Small intestine (tissue), 7 donors: ENCODE measurements at regions not wholly inside any gene's neighbourhood (a gene's known extent, or its start where the extent isn't known, plus 50 kb on each side); places are given as distances from the start of the nearest gene placed in this dataset.
"Not testable (repeated sequence)": the region's sequence is repeated elsewhere in the genome, so short reads cannot be mapped to it uniquely, and the experiment has no call there.

ENCODE experiments used
- DNase-seq, 2 donors: peaks; one replicate each; pipeline versions ENCODE4 v3.0.0 to v3.0.0-alpha.2; 2013
- FAIRE-seq: peaks from 2 replicates; lab custom pipeline; 2012; peaks lifted over from hg19 to GRCh38; lab: Jason Lieb, UNC
- H3K27ac ChIP-seq, 3 donors: one replicate each; pipeline ENCODE4 v1.5.1; 2013; ENCODE audit warnings: low read length in 2 of 3, mild to moderate bottlenecking in 2 of 3, control low read depth in 1 of 3, inconsistent platforms in 1 of 3, low read depth in 1 of 3, moderate library complexity in 1 of 3
- H3K27me3 ChIP-seq, 3 donors: one replicate each; pipeline ENCODE4 v1.6.1; 2013; ENCODE audit warnings: low read length in 3 of 3, inconsistent platforms in 1 of 3; ENCODE audit not compliant: control insufficient read depth in 3 of 3, insufficient read depth in 3 of 3
- H3K36me3 ChIP-seq, 3 donors: one replicate each; pipeline ENCODE4 v1.6.1; 2013; ENCODE audit warnings: low read length in 3 of 3, inconsistent platforms in 1 of 3, low read depth in 1 of 3, mild to moderate bottlenecking in 1 of 3, moderate library complexity in 1 of 3; ENCODE audit not compliant: control insufficient read depth in 3 of 3, insufficient read depth in 2 of 3
- H3K4me1 ChIP-seq, 3 donors: one replicate each; pipeline ENCODE4 v1.6.1; 2013; ENCODE audit warnings: low read length in 2 of 3, inconsistent platforms in 1 of 3, low read depth in 1 of 3, mild to moderate bottlenecking in 1 of 3, moderate library complexity in 1 of 3; ENCODE audit not compliant: control insufficient read depth in 3 of 3, insufficient read depth in 2 of 3
- H3K4me3 ChIP-seq, 3 donors: one replicate each; pipeline ENCODE4 v1.5.1; 2013; ENCODE audit warnings: low read length in 3 of 3, control low read depth in 1 of 3, inconsistent platforms in 1 of 3, low read depth in 1 of 3, mild to moderate bottlenecking in 1 of 3, moderate library complexity in 1 of 3
- H3K9me3 ChIP-seq, 2 donors: one replicate each; pipeline ENCODE4 v1.6.1; 2013; ENCODE audit warnings: low read depth in 1 of 2, low read length in 1 of 2; ENCODE audit not compliant: control insufficient read depth in 2 of 2, insufficient read depth in 1 of 2
- WGBS, 3 donors: extraction: QIAGEN DNeasy Blood & Tissue Kit; methylation state at CpG; one replicate each; pipeline ENCODE4 v1.1.7; 2013; 5-methylcytosine and 5-hydroxymethylcytosine counted together
- donor health status: healthy with polysubstance abuse.
- donor health status: control.
- donor health status: control.
- donor health status: Bipolar disorder and iron deficiency.
- donor health status: healthy.

GRCh38 chr4:10775132-10775531 is 90.6 kb upstream of the CLNK start:
- not testable (repeated sequence) for H3K27ac ChIP-seq, H3K4me3 ChIP-seq, DNase-seq, H3K4me1 ChIP-seq, H3K9me3 ChIP-seq, H3K27me3 ChIP-seq, H3K36me3 ChIP-seq
- WGBS, 3 donors, result 97 to 100% (median 98%) methylated on average over 2 of the region's 4 CpGs
- FAIRE-seq, result peak; percentile 51

- no peaks in the 10 kb centered on the region for H3K27me3 ChIP-seq
- no peak for FAIRE-seq
- no peak overlapping the region for H3K27ac ChIP-seq
- no peaks in the 10 kb centered on the region for H3K4me1 ChIP-seq
- 68 to 87% (median 75%) methylated on average over 2 of the region's 2 CpGs for WGBS, 3 donors
- H3K9me3 ChIP-seq, result no peaks in the 10 kb centered on the region
- H3K36me3 ChIP-seq, result no peaks in the 10 kb centered on the region
- no peak overlapping the region for H3K4me3 ChIP-seq
- no peak for DNase-seq
These were observed 89.1 kb upstream of the CLNK start for GRCh38 chr4:10773656-10774055.

GRCh38 chr4:10773010-10773409 is 88.4 kb upstream of the CLNK start:
- Histone ChIP-seq H3K27me3 (no peaks in the 10 kb centered on the region), H3K27ac (no peak overlapping the region), H3K9me3 (no peaks in the 10 kb centered on the region), H3K4me3 (no peak overlapping the region), H3K36me3 (no peaks in the 10 kb centered on the region), H3K4me1 (no peaks in the 10 kb centered on the region)
- WGBS, 3 donors, result 31 to 39% (median 37%) methylated on average over 3 of the region's 3 CpGs
- DNase-seq (no peak), FAIRE-seq (no peak)

- DNase-seq (no peak), FAIRE-seq (no peak)
- 73 to 80% (median 78%) methylated on average over 3 of the region's 3 CpGs for WGBS, 3 donors
- Histone ChIP-seq H3K4me3 (no peak overlapping the region), H3K27me3 (peaks cover 0 to 2% (median 0%) of the 10 kb centered on the region in 3 donors), H3K9me3 (no peaks in the 10 kb centered on the region), H3K27ac (no peak overlapping the region), H3K4me1 (no peaks in the 10 kb centered on the region), H3K36me3 (no peaks in the 10 kb centered on the region)
These were observed 80.8 kb upstream of the CLNK start for GRCh38 chr4:10765386-10765785.

- H3K4me3 ChIP-seq, result no peak overlapping the region
- 62 to 82% (median 67%) methylated on average over 4 of the region's 4 CpGs for WGBS, 3 donors
- FAIRE-seq (no peak), DNase-seq (no peak)
- H3K36me3 ChIP-seq, result no peaks in the 10 kb centered on the region
- H3K27ac ChIP-seq, result no peak overlapping the region
- no peaks in the 10 kb centered on the region for H3K4me1 ChIP-seq
- H3K9me3 ChIP-seq, result no peaks in the 10 kb centered on the region
- H3K27me3 ChIP-seq, result peaks cover 0 to 2% (median 0%) of the 10 kb centered on the region in 3 donors
These were observed 78.0 kb upstream of the CLNK start for GRCh38 chr4:10762561-10762960.

- Histone ChIP-seq H3K27ac (no peak overlapping the region), H3K9me3 (no peaks in the 10 kb centered on the region), H3K36me3 (no peaks in the 10 kb centered on the region), H3K4me1 (no peaks in the 10 kb centered on the region), H3K4me3 (no peak overlapping the region), H3K27me3 (peaks cover 0 to 2% (median 0%) of the 10 kb centered on the region in 3 donors)
- FAIRE-seq (no peak), DNase-seq (no peak)
- 72 to 83% (median 78%) methylated on average over 1 of the region's 1 CpG for WGBS, 3 donors
These were observed 77.3 kb upstream of the CLNK start for GRCh38 chr4:10761903-10762302.

- DNase-seq (no peak), FAIRE-seq (no peak)
- no peaks in the 10 kb centered on the region for H3K36me3 ChIP-seq
- no peaks in the 10 kb centered on the region for H3K4me1 ChIP-seq
- no peak overlapping the region for H3K4me3 ChIP-seq
- peaks cover 0 to 2% (median 0%) of the 10 kb centered on the region in 3 donors for H3K27me3 ChIP-seq
- no peak overlapping the region for H3K27ac ChIP-seq
- H3K9me3 ChIP-seq, result no peaks in the 10 kb centered on the region
- WGBS, 3 donors, result 65 to 81% (median 66%) methylated on average over 3 of the region's 3 CpGs
These were observed 75.5 kb upstream of the CLNK start for GRCh38 chr4:10760086-10760485.

GRCh38 chr4:10758906-10759305 is 74.3 kb upstream of the CLNK start:
- Histone ChIP-seq H3K4me3 (no peak overlapping the region), H3K9me3 (no peaks in the 10 kb centered on the region), H3K36me3 (no peaks in the 10 kb centered on the region), H3K27ac (no peak overlapping the region), H3K27me3 (peaks cover 0 to 2% (median 0%) of the 10 kb centered on the region in 3 donors), H3K4me1 (no peaks in the 10 kb centered on the region)
- FAIRE-seq (no peak), DNase-seq (no peak)

GRCh38 chr4:10753856-10754402 is 69.4 kb upstream of the CLNK start:
- Histone ChIP-seq H3K27me3 (no peaks in the 10 kb centered on the region), H3K9me3 (no peaks in the 10 kb centered on the region), H3K36me3 (no peaks in the 10 kb centered on the region), H3K27ac (no peak overlapping the region), H3K4me1 (no peaks in the 10 kb centered on the region), H3K4me3 (no peak overlapping the region)
- DNase-seq (no peak), FAIRE-seq (no peak)
- WGBS, 3 donors, result 64 to 71% (median 69%) methylated on average over 2 of the region's 2 CpGs
